Ectodermal cell (in vitro differentiated cells): ENCODE measurements at regions not wholly inside any gene's neighbourhood (a gene's known extent, or its start where the extent isn't known, plus 50 kb on each side); places are given as distances from the start of the nearest gene placed in this dataset.
"Not testable (repeated sequence)": the region's sequence is repeated elsewhere in the genome, so short reads cannot be mapped to it uniquely, and the experiment has no call there.

Experiments used
- H3K27ac ChIP-seq: 2 replicates; pipeline ENCODE4 v1.7.0; 2013; ENCODE audit warnings: mild to moderate bottlenecking, low read depth, low read length; ENCODE audit not compliant: insufficient read depth, poor library complexity, severe bottlenecking
- H3K27me3 ChIP-seq: 2 replicates; pipeline ENCODE4 v1.7.0; 2013; ENCODE audit warnings: mild to moderate bottlenecking, low read length; ENCODE audit not compliant: insufficient read depth, control insufficient read depth, poor library complexity, severe bottlenecking
- H3K36me3 ChIP-seq: one replicate; pipeline ENCODE4 v1.7.0; 2013; ENCODE audit warnings: low read length; ENCODE audit not compliant: control insufficient read depth, insufficient read depth
- H3K4me1 ChIP-seq: one replicate; pipeline ENCODE4 v1.7.0; 2013; ENCODE audit warnings: low read length; ENCODE audit not compliant: control insufficient read depth, insufficient read depth
- H3K4me3 ChIP-seq: 2 replicates; pipeline ENCODE4 v1.7.0; 2013; ENCODE audit warnings: low read depth, low read length, control low read depth; ENCODE audit not compliant: insufficient read depth
- H3K9me3 ChIP-seq: 2 replicates; pipeline ENCODE4 v1.7.0; 2013; ENCODE audit warnings: mild to moderate bottlenecking, low read length, moderate library complexity; ENCODE audit not compliant: control insufficient read depth
- WGBS, 2 experiments: methylation state at CpG; one replicate each; pipeline ENCODE4 v1.1.7; 2013; ENCODE audit warnings: missing lambda C conversion rate in 2 of 2; 5-methylcytosine and 5-hydroxymethylcytosine counted together

- Histone ChIP-seq H3K36me3 (no peaks in the 10 kb centered on the region), H3K4me3 (no peak overlapping the region), H3K27me3 (no peaks in the 10 kb centered on the region), H3K9me3 (no peaks in the 10 kb centered on the region), H3K27ac (no peak overlapping the region), H3K4me1 (peaks cover 8% of the 10 kb centered on the region)
- WGBS, 2 experiments = 91 to 92% methylated on average over 6 of the region's 6 CpGs
These were observed 105.4 kb upstream of the TLK1 start for GRCh38 chr2:171266102-171266501.

GRCh38 chr2:171261529-171261928, 100.8 kb upstream of the TLK1 start:
- not testable (repeated sequence) for H3K4me3 ChIP-seq, H3K27me3 ChIP-seq, H3K9me3 ChIP-seq, H3K36me3 ChIP-seq, H3K4me1 ChIP-seq
- peak overlapping the region; percentile 36 for H3K27ac ChIP-seq
- WGBS, 2 experiments = 88 to 90% methylated on average over 2 of the region's 2 CpGs

DNA sequence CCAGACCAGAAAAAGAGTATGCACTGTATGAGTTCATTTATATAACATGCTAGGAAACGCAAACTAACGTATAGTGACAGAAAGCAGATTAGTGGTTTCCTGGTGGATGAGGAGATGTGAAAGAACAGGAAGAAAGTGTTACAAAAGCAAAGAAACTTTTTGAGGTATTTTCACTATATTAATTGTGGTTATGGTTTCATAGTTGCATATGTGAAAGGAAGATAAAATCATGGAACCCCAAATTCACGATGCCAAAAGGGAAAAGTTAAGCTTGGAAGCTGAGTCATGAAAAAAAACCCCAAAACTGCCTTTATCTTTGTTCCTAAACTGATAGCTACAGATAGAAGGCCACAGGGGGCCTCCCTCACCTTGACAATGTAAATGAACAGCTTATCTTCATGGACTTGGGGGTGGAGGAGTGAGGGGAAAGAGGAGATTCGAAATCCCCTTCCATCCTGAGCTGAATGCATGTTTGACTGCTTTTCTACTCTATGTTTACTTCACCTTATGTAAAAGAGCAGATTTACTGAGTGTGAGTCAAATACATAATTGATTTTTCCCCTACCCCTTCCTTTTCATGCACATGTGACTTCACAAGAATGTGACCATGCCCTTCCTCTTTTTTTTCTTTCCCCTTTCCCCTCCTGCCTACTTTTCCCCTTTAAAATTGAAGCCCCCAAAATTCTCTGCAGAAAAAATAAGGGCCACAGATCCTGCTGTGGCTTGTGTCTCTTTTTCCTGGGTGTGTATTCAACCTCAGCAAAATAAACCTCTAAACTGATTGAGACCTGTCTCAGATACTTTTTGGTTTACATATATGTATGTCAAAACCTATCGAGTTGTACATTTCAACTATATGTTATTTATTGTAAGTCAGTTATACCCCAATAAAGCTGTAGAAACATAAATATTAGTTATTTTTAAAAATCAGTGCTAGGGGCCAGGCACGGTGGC, 100.1 kb upstream of the TLK1 start:
- Histone ChIP-seq H3K27me3 (no peaks in the 10 kb centered on the region), H3K36me3 (no peaks in the 10 kb centered on the region), H3K27ac (no peak overlapping the region), H3K9me3 (no peaks in the 10 kb centered on the region), H3K4me1 (no peaks in the 10 kb centered on the region), H3K4me3 (no peak overlapping the region)
- WGBS, 2 experiments = 78 to 86% methylated on average over 4 to 5 of the region's 6 CpGs

DNA sequence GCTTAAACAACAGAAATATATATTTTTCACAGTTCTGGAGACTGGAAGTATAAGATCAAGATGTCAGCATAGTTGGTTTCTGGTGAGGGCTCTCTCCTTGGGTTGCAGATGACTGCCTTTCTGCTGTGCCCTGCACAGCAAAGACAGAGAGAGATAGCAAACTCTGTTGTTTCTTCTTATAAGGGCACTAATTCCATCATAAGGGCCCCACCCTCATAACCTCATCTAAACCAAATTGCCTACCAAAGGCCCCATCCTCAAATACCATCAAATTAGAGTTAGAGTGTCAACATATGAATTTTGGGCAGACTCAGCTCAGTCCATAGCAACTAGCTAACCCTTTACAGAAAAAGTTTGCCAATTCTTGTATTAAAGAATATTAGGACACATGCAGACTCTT, 94.0 kb upstream of the TLK1 start:
- Histone ChIP-seq H3K27me3 (no peaks in the 10 kb centered on the region), H3K4me3 (no peak overlapping the region), H3K4me1 (no peaks in the 10 kb centered on the region), H3K9me3 (no peaks in the 10 kb centered on the region), H3K27ac (no peak overlapping the region), H3K36me3 (no peaks in the 10 kb centered on the region)

DNA sequence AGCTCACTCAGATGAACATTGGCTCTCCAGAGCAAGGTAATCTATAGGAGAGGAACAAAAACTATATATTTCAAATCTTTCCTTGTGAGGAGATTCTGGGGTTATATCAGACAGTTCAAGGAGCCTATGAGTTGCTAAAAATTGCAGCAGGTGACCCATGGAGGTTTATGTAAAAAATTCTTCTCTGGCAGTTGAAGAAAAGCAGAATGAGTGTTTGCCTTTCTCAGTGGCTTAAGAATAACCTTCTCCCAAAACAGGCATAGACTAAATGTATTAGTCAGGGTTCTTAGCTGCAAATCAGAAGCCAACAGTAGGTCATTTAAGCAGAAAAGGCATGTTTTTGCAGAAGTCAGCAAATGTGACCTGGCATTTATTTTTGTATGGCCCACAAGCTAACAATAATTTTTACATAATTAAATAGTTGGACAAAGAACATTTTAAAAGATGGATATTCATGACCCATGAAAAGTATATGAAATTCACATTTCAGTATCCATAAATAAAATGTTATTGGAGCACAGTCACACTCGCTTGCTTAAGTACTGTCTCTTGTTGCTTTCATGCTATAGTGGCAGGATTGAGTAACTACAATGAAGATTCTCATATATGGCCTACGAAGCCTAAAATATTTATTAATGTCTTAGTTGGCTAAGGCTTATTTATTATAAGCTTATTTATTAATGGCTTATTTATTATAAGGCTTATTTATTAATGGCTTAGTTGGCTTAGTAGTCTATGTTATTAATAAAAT, 93.4 kb upstream of the TLK1 start:
- H3K27ac ChIP-seq = no peak overlapping the region
- WGBS, 2 experiments = 89 to 92% methylated on average over 1 of the region's 2 CpGs
- no peaks in the 10 kb centered on the region for H3K27me3 ChIP-seq
- H3K9me3 ChIP-seq = no peaks in the 10 kb centered on the region
- no peaks in the 10 kb centered on the region for H3K4me1 ChIP-seq
- no peak overlapping the region for H3K4me3 ChIP-seq
- no peaks in the 10 kb centered on the region for H3K36me3 ChIP-seq

- Histone ChIP-seq H3K4me3 (no peak overlapping the region), H3K27me3 (no peaks in the 10 kb centered on the region), H3K27ac (no peak overlapping the region), H3K36me3 (no peaks in the 10 kb centered on the region), H3K4me1 (no peaks in the 10 kb centered on the region), H3K9me3 (no peaks in the 10 kb centered on the region)
- WGBS, 2 experiments = 88 to 89% methylated on average over 1 of the region's 1 CpG
These were observed 92.6 kb upstream of the TLK1 start for GRCh38 chr2:171253279-171253678.

DNA sequence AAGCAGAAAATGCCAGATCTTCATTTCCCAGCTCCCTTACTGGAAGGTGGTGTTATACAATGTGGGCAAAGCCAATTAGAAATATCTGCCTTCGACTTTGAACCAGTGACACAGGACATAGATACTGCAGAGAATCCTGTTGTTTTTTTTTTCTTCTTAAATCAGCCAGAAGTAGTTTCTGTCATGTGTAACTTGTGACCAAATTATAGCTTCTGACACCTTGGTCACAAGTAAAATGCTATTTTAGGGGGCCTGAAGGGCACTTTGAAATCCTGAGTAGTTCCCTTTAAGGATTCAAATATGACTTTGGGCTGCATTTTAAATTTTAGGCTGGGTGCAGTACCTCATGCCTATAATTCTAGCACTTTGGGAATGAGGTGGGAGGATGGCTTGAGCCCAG, 89.0 kb upstream of the TLK1 start:
- WGBS, 2 experiments = 78 to 94% methylated on average over 1 of the region's 1 CpG
- H3K4me1 ChIP-seq = no peaks in the 10 kb centered on the region
- H3K27me3 ChIP-seq = no peaks in the 10 kb centered on the region
- no peak overlapping the region for H3K27ac ChIP-seq
- no peak overlapping the region for H3K4me3 ChIP-seq
- no peaks in the 10 kb centered on the region for H3K9me3 ChIP-seq
- H3K36me3 ChIP-seq = no peaks in the 10 kb centered on the region

DNA sequence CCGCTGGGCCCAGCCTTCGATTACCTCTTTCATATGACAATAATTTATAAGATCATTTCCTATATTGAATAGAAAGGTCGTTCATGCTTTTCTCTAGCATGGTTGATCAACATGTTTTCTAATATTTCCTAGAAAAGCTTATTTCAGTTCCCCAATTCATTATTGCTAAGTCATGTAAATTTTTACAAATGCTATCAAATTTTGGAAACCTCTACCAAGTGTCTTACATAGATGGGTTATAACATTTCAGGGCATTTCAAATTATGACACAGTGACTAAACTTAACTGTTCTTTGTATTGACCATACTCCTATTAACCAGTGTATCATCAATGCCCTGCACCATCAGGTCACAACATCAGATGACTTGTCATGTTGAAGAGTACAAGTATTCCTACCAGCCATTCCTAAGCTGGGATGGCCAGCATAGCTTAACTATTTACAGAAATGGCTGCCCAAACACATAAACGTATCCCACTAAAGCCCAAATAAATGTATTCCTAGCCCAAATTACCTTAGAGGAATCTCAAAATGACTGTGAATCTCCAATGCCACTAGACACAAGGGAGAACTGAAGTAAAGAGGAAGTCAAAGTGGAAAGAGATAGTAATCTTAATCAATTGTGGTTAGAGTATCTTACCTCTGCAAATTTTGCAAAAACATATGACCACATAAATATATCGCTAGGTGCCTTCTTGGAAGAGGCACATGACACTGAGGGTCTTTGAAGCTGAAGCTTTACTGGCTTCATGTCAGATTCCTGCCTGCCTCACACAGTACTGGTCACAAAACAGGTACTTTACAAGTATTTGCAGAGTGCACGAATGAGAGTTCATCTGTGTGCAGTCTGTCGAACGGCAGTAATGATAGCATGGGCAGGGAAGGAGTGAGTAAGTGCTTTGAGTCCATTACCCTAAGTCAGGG, 87.3 kb upstream of the TLK1 start:
- H3K27me3 ChIP-seq = no peaks in the 10 kb centered on the region
- WGBS, 2 experiments = 94 to 97% methylated on average over 8 of the region's 8 CpGs
- no peaks in the 10 kb centered on the region for H3K9me3 ChIP-seq
- no peak overlapping the region for H3K4me3 ChIP-seq
- H3K36me3 ChIP-seq = no peaks in the 10 kb centered on the region
- H3K27ac ChIP-seq = no peak overlapping the region
- no peaks in the 10 kb centered on the region for H3K4me1 ChIP-seq

DNA sequence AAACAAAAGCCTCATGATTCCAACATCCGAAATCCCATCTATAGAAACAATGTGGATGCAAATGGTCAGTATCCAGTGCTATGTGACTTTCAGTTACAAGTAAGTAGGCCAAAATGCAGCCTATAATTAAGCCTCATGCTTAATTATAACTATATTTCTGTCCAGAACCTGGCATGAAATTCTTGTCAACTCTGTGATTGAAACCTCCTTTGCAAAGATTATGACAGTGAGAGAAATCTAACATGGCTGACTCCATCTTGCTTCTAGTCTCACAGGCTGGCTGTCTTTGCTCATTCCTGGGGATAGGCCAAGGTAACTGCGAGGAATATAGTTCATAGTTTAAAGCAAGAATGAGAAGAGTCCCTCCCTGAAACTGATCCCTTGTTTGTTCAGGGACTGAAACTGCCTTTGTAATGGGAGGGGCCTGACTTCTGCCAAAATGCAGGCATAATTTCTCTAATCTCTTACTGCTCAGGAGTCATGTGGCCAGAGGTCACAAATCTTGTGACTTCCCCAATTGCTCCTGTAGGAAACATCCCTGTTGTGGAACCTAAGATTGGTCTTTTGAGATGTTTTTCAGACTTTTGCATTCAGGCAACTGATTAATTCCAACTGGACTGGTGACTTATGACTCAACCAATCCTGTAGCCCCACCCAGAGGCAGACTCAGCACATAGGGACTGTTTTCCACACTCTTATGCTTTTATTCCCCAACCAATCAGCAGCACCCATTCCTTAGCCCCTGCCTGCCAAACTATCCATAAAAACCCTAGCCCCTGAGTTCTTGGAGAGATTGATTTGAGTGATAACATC, 84.5 kb upstream of the TLK1 start:
- Histone ChIP-seq H3K4me3 (no peak overlapping the region), H3K27ac (no peak overlapping the region)

More for the DNA sequence above, 84.5 kb upstream of the TLK1 start:
- Histone ChIP-seq H3K27me3 (no peaks in the 10 kb centered on the region), H3K4me1 (no peaks in the 10 kb centered on the region), H3K9me3 (no peaks in the 10 kb centered on the region), H3K36me3 (no peaks in the 10 kb centered on the region)
- 91% methylated on average over 2 of the region's 2 CpGs for WGBS, 2 experiments
